ENCODE measurements at regions not wholly inside any gene's neighbourhood (a gene's known extent, or its start where the extent isn't known, plus 50 kb on each side); places are given as distances from the start of the nearest gene placed in this dataset.
A peak's percentile ranks its signal among the peaks of the same experiment; 100 is the strongest.

GRCh38 chr7:139131-139530 lies 53.2 kb upstream of the FAM20C start:
- no peak for TF ChIP-seq CTCF (IDR thresholded peaks at IDR 0.05; ENCODE audit: low read depth, low read length)
- no peak for TF ChIP-seq POLR2A (IDR thresholded peaks at IDR 0.05; ENCODE audit: extremely low read depth, insufficient read length)
- TF ChIP-seq MYC (IDR thresholded peaks at IDR 0.05; ENCODE audit: low read depth, low read length): no peak
- H3K4me3 ChIP-seq (ENCODE audit: low read depth, low read length): no peak overlapping the region
- DNase-seq (ENCODE audit: low read depth): peak; percentile 28

- no peak overlapping the region for H3K4me3 ChIP-seq (ENCODE audit: low read depth, low read length)
- TF ChIP-seq POLR2A (IDR thresholded peaks at IDR 0.05; ENCODE audit: extremely low read depth, insufficient read length): no peak
- no peak for TF ChIP-seq CTCF (IDR thresholded peaks at IDR 0.05; ENCODE audit: low read depth, low read length)
- TF ChIP-seq MYC (IDR thresholded peaks at IDR 0.05; ENCODE audit: low read depth, low read length): no peak
- no peak for TF ChIP-seq MAX (IDR thresholded peaks at IDR 0.05; ENCODE audit: low read depth, low read length)
- no peak for DNase-seq (ENCODE audit: low read depth)
These were observed 52.7 kb upstream of the FAM20C start for GRCh38 chr7:139561-140243.

GRCh38 chr7:140996-141395 lies 51.4 kb upstream of the FAM20C start:
- TF ChIP-seq MYC (IDR thresholded peaks at IDR 0.05; ENCODE audit: low read depth, low read length) (no peak), POLR2A (IDR thresholded peaks at IDR 0.05; ENCODE audit: extremely low read depth, insufficient read length) (no peak), CTCF (IDR thresholded peaks at IDR 0.05; ENCODE audit: low read depth, low read length) (no peak), MAX (IDR thresholded peaks at IDR 0.05; ENCODE audit: low read depth, low read length) (no peak)
- H3K4me3 ChIP-seq (ENCODE audit: low read depth, low read length): no peak overlapping the region
- no peak for DNase-seq (ENCODE audit: low read depth)

- no peak for TF ChIP-seq POLR2A (IDR thresholded peaks at IDR 0.05; ENCODE audit: extremely low read depth, insufficient read length)
- no peak for TF ChIP-seq MYC (IDR thresholded peaks at IDR 0.05; ENCODE audit: low read depth, low read length)
- TF ChIP-seq MAX (IDR thresholded peaks at IDR 0.05; ENCODE audit: low read depth, low read length): no peak
- TF ChIP-seq CTCF (IDR thresholded peaks at IDR 0.05; ENCODE audit: low read depth, low read length): no peak
- no peak for DNase-seq (ENCODE audit: low read depth)
- H3K4me3 ChIP-seq (ENCODE audit: low read depth, low read length): no peak overlapping the region
These were observed 50.0 kb upstream of the FAM20C start for GRCh38 chr7:142248-142941.

Measured in NB4 (cell line).